NCI-H1417 (cell line): ENCODE measurements at regions not wholly inside any gene's neighbourhood (a gene's known extent, or its start where the extent isn't known, plus 50 kb on each side); places are given as distances from the start of the nearest gene placed in this dataset.

Source experiments
- DNase-seq, 3 experiments: peaks; one replicate each; lab custom pipeline; 2025; lab: John Stamatoyannopoulos, UW

- DNase-seq = no peak
These were observed 260.0 kb downstream of the NR2F1-AS1 start for GRCh38 chr5:93320920-93321445.

DNA sequence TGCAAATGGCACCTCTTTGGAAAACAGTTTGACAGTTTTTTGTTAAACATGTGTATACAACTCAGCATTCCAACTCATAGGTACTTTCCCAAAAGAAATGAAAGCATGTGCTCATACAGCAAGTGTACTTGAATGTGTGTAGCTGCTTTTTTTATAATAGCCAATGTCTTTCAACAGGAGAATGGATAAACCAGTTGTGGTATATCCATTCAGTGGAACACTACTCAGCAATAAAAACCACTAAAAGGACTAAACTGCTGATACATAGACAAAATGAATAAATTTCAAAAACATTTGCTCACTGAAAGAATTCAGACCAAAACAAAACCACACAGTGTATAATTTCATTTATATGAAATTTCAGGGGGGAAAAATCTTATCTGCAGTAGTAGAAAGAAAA is 267.3 kb downstream of the NR2F1-AS1 start:
- DNase-seq = no peak

DNA sequence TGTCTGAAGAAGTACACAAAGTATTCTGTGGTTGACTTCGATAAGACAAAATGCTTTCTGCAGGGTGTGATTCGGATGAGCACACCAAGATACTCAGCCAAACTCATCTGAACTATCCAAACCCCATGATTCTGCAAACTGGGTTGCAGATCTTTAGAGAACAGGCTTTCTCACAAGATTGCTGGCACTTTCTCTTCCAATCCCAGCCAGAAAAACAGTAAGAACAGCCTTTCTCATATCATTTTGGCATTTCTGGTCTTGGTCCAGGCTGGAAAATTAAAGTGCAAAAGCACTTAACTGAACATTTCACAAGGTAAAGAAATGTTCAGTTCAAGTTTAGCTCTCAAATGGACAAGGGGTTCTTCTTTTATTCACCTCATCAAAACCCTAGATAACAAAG is 269.1 kb downstream of the NR2F1-AS1 start:
- DNase-seq = no peak

- no peak for DNase-seq
These were observed 273.5 kb downstream of the NR2F1-AS1 start for GRCh38 chr5:93307557-93307956.

DNA sequence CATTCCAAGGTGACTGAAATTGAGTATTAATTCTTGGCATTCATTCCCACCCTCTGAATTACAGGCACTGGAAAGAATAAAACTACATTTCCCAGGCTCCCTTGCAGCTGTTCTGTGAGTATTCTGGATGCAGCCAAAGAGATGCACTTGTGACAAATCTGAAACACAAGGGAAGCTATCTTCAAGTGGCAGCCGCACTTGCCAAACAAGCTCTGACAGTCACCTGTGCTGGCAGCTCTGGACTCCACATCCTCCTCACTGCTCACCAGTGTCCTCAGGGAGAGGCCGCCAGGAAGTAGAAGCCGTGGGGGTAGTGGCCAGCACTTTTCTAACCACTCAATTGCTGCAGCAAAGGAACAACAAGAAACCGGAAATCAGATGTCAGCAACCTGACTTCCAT is 275.0 kb downstream of the NR2F1-AS1 start:
- DNase-seq = peak in 2 of 3 experiments; percentile 2 to 38

- no peak for DNase-seq
These were observed 276.4 kb downstream of the NR2F1-AS1 start for GRCh38 chr5:93304456-93305250.

DNA sequence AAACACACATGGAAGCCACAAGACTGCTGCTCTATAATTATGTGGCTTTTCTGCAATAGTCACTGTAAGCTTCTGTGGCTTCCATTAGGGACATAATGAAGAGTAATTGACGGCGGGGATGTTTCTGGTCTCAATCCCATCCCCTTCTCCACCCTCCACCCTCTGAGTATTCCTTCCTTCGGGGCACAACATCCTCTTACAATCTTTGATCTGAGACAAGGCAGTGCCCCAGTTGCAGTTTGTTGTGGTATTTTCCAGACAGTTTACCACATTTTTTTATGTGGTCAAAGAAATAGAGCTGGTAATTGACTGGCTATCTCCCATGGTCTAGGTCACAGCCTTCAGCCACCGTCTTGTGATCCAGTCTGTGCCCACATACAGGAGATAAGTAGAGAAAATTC is 277.7 kb downstream of the NR2F1-AS1 start:
- DNase-seq = no peak

- no peak for DNase-seq
These were observed 278.3 kb downstream of the NR2F1-AS1 start for GRCh38 chr5:93302711-93303110.

- DNase-seq = no peak
These were observed 280.1 kb downstream of the NR2F1-AS1 start for GRCh38 chr5:93300945-93301344.

DNA sequence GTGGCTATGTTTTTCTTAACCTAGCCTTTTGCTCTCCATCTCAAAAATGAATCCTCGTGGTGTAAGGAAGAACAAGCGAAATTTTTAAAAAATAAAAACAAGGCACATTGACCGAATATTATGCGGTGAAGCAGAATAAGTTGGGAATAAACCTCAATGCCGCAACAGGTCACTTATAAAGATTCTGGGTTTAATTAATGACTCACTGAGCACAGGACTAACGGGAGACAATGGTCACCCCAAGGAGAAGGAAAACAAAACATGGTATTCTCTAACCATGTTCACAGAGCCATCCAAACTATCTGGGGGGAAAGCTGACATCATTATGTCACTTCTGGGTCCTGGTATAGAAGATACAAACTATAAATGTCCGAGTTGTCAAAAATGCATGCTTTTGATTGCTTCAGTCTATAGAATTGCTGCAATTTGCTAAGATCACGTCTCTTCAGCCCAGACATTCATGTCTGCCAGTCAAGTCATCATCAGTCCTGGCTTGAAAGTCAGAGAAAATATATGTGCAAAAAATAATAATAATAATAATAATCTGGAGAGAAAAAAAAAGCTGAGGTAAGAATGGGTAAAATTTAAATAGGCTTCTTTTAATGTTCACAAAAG is 280.6 kb downstream of the NR2F1-AS1 start:
- DNase-seq = peak in 1 of 3 experiments; percentile 0

- peak in 2 of 3 experiments; percentile 28 to 36 for DNase-seq
These were observed 281.2 kb downstream of the NR2F1-AS1 start for GRCh38 chr5:93299681-93300308.

DNA sequence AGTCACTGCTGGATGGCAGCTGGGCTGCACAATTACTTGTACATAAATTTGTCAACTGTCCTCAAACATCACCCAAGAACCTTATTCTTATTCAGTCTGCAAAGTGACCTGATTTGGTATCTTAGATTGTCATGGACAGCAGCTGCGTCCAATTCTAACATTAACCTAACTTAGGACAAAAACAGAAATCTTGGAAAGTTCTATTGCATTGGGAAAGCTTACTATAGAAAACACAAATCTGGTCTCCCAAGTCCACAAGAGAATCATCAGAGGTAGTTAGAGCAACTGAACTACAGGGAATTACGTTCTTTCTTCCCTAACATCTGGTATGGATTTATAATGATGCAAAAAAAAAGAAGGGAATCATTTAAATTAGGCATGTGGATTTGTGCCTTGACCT is 283.9 kb downstream of the NR2F1-AS1 start:
- no peak for DNase-seq

DNA sequence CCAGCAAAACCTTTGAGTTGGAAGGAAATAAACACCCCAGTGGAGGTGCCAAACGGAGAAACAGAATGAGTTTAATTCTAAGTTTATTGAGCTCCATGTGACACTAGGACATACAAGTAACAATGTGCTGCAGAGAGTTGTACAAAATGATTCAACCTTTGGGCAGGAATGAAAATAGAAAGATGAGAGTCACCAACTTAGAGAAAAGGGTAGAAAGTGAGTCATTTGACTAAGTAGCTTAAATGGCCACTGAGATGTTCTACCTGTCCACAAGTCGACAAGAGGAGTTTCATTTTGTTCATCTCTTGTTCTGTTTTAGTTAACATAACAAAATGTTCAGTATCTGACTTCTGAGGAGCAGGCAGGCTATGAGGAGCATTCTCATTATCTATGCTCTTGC is 284.7 kb downstream of the NR2F1-AS1 start:
- no peak for DNase-seq

DNA sequence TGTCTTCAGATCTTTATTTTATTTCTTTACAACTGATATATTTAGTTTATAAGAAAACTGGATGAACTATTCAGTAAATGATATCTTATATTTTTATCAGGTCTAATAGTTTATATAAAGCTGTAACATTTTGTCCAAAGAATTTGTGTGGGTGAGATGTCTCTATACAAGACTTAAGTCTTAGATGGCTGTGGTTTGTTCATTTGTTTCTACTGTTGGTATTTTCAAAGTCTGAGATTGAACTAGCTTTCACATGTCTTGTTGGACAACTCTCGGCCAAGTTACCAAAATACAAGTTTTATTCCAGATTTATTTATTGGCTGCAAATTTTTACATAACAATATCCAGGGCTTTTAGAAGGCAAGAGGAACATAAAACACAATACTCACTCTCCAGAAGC is 286.0 kb downstream of the NR2F1-AS1 start:
- no peak for DNase-seq

DNA sequence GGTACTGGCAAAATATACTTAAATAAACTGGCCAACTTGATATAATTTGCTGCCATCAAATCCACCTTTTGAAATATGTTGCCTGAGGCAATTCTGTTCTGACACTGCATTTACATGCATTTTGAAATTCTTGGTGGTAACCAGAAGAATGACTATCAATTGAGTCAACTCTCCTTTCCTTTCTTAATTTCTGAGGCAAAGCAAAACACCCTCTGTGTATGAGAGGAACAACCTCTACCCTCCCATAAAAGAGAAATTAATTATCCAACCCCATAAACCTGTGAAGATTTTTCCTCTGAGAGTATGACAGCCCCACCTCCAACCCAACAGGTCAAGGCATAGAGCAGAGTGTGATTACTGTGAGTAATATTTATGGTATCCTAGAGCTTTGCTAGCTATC is 286.8 kb downstream of the NR2F1-AS1 start:
- DNase-seq = no peak

DNA sequence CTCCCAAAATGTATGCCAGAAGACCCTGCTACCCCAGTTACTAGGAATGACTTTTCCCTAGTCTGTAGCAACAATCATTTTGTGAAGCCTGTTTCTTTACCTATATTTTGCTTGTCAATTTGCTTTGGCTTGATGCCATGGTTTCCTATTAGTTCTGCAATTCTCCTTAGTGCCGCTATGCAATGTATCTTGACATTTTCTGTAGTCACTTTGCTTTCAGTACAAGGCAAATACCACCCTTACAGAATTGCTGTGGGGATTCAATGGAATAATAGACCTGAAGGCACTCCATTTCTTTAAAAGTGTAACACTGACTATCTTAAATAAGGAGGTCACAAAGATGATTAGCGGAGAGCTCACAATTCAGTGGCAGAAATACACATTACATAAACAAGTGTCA is 291.1 kb downstream of the NR2F1-AS1 start:
- DNase-seq = peak in 1 of 3 experiments; percentile 1

DNA sequence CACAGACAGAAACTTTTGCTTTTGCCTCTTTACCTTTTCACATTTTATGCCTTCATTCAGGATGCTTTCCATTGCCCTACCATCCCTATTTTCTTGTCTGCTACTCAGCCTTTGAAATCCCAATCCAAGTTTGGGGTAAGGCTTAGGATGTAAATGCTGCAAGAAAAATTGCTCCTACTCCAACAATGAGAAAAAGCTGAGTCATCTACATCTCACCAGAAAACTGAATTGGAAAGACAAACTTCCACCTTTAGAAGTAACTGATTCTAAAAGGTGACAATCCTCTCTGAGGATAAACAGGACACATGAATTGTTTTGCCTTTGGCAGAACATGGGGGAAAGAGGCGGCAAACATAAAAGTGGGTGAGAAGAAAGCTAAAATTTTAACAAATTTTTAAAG is 295.6 kb downstream of the NR2F1-AS1 start:
- no peak for DNase-seq

- DNase-seq = no peak
These were observed 298.8 kb downstream of the NR2F1-AS1 start for GRCh38 chr5:93281980-93282772.

- peak in 2 of 3 experiments; percentile 16 to 46 for DNase-seq
These were observed 300.5 kb downstream of the NR2F1-AS1 start for GRCh38 chr5:93280518-93280917.

GRCh38 chr5:93279296-93279963 is 301.6 kb downstream of the NR2F1-AS1 start:
- peak in 1 of 3 experiments; percentile 57 for DNase-seq

DNA sequence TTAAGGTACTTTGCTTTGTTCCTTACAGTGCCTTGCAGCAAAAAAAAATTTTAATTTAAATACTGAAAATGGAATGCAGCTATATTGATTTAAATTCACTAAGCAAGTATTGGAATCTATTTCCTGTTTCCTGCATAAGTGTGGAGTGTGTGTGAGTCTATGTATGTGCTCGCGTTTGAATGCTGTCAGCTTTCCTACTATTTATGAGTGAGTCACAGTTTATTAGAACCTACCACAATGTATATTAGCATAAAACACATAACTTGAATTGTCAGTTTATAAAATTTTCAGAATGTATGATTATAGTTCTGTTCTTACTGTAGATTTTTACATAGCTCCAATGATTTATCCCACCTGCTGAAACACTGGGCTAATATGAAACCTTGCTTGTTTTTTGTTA is 302.1 kb downstream of the NR2F1-AS1 start:
- no peak for DNase-seq
